ACC112 (cell line): ENCODE measurements at regions not wholly inside any gene's neighbourhood (a gene's known extent, or its start where the extent isn't known, plus 50 kb on each side); places are given as distances from the start of the nearest gene placed in this dataset.

ENCODE experiments used
- H2AFZ ChIP-seq: fragments of 200-600 bp; sonication (generic); one replicate; pipeline ENCODE4 v1.6.0; 2017; ENCODE audit warnings: antibody characterized with exemption, low read length; ENCODE audit not compliant: unreplicated experiment
- H3K27ac ChIP-seq: fragments of 200-600 bp; sonication (generic); 2 replicates; pipeline ENCODE4 v1.5.1; 2014; ENCODE audit warnings: low read depth, mild to moderate bottlenecking, antibody characterized with exemption, low read length, moderate library complexity
- H3K27me3 ChIP-seq: fragments of 200-600 bp; sonication (generic); 2 replicates; pipeline ENCODE4 v1.6.1; 2014; ENCODE audit warnings: mild to moderate bottlenecking, antibody characterized with exemption, low read length, moderate library complexity, mixed read lengths; ENCODE audit not compliant: insufficient read depth
- H3K36me3 ChIP-seq: fragments of 200-600 bp; sonication (generic); 2 replicates; pipeline ENCODE4 v1.6.1; 2016; ENCODE audit warnings: mild to moderate bottlenecking, antibody characterized with exemption, low read length, moderate library complexity, mixed read lengths; ENCODE audit not compliant: insufficient read depth
- H3K4me1 ChIP-seq: fragments of 200-600 bp; sonication (generic); one replicate; pipeline ENCODE4 v1.6.1; 2016; ENCODE audit warnings: low read length, mixed read lengths; ENCODE audit not compliant: insufficient read depth, unreplicated experiment, control insufficient read depth
- H3K4me3 ChIP-seq: fragments of 200-600 bp; sonication (generic); 2 replicates; pipeline ENCODE4 v1.5.1; 2014; ENCODE audit warnings: mild to moderate bottlenecking, low read depth, low read length
- H3K79me2 ChIP-seq: fragments of 200-600 bp; sonication (generic); one replicate; pipeline ENCODE4 v1.6.0; 2016; ENCODE audit warnings: low read length; ENCODE audit not compliant: control insufficient read depth, unreplicated experiment, insufficient read depth

DNA sequence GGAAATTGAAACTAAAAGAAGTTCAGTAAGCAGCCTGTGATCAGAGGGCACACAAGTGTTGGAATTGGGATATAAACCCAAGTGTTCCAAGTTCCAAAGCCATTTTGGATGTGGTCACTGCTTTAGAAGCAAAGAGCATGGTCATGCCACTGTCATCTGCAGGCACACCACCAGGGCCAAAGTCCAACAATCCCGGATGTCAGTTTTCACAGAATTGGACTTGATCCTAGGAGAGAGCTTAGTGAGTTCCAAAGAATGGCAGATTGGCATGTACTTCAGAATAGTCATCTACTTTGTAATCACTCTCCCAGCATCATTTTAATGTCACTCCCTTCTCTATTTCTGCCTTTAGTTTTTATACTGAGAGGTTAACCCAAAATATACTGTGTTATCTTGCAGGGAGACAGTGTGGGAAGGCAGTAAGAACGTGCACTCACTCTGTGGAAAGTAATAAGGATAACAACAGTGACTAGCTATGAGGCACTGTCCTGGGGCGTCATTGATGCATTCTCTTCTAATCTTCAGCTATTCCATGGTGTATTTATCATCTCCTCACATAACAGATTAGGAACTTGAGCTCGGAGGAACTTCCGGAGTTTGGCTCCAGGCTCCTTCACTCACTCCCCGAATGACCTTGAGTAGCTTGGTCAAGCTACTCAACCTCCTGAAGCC, 388.0 kb downstream of the ACTL7B start:
- Histone ChIP-seq H3K4me1 (peaks cover 52% of the 10 kb centered on the region), H3K27me3 (no peaks in the 10 kb centered on the region), H3K4me3 (peak overlapping the region; percentile 58; the same call in 1 of the 2 replicates), H3K79me2 (no peaks in the 10 kb centered on the region), H2AFZ (peak overlapping the region; percentile 63), H3K36me3 (no peaks in the 10 kb centered on the region), H3K27ac (peak overlapping the region; percentile 95)

GRCh38 chr9:108467161-108467560, 388.6 kb downstream of the ACTL7B start:
- Histone ChIP-seq H2AFZ (peak overlapping the region; percentile 63), H3K27ac (peak overlapping the region; percentile 95), H3K4me3 (peak overlapping the region; percentile 58; the same call in 1 of the 2 replicates), H3K36me3 (no peaks in the 10 kb centered on the region), H3K79me2 (no peaks in the 10 kb centered on the region), H3K4me1 (peaks cover 46% of the 10 kb centered on the region), H3K27me3 (no peaks in the 10 kb centered on the region)

GRCh38 chr9:108466304-108466703, 389.5 kb downstream of the ACTL7B start:
- H3K4me3 ChIP-seq: no peak overlapping the region
- H3K27ac ChIP-seq: peak overlapping the region; percentile 95; the same call in 1 of the 2 replicates
- no peaks in the 10 kb centered on the region for H3K27me3 ChIP-seq
- no peaks in the 10 kb centered on the region for H3K79me2 ChIP-seq
- no peak overlapping the region for H2AFZ ChIP-seq
- no peaks in the 10 kb centered on the region for H3K36me3 ChIP-seq
- H3K4me1 ChIP-seq: peaks cover 41% of the 10 kb centered on the region

GRCh38 chr9:108463932-108464606, 391.7 kb downstream of the ACTL7B start:
- Histone ChIP-seq H3K27me3 (no peaks in the 10 kb centered on the region), H3K27ac (no peak overlapping the region), H3K79me2 (no peaks in the 10 kb centered on the region), H3K36me3 (no peaks in the 10 kb centered on the region), H3K4me3 (no peak overlapping the region), H2AFZ (no peak overlapping the region), H3K4me1 (peaks cover 28% of the 10 kb centered on the region)

DNA sequence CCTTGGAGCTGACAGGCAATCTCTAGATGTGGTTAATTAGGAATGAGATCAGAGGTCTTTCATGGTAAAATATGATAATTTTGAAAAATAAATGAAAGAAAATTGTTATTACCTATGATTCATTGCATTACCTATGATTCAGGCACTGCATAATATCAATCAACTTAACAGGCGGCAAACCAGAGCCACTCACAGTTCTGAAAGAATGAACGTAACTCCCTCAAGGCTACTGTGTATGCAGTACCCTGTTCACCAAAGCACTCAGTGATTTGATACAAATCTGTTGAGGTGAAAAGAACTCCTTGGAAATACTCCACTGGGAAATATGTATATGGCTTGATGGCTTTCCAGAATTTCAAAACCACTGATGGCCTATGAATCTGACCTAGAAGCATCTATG, 398.9 kb downstream of the ACTL7B start:
- Histone ChIP-seq H3K4me3 (no peak overlapping the region), H3K4me1 (no peaks in the 10 kb centered on the region), H2AFZ (no peak overlapping the region), H3K27me3 (no peaks in the 10 kb centered on the region), H3K27ac (no peak overlapping the region), H3K79me2 (no peaks in the 10 kb centered on the region), H3K36me3 (no peaks in the 10 kb centered on the region)

DNA sequence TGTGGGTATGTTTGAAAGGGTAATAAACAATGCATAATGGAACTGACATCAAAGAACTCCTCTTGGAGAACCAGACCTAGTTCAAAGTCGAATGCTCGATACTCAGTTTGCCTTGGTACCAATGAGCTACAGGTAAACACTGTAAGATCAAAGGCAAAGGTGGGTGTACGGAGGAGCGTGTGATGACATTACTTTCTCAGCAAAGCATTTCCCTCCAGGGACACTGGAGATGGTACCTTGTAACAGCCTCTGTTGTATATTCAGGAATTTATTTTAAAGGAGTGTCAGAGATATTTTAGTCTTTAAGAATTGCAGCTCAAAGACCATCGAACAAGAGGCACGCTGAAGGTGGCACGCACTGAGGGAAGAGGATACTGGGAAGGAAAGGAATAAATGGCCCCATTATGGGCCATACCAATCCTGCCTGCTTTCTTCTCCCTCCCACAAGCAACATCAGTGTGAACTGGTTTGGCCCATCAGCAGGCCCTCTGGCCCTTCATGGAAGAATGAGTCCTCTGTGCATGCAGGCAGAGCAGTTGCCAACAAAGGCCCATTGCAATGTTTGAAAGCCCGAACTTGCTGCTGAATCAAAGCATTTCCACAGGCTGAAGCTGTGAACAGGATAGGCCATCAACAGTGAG, 410.2 kb downstream of the ACTL7B start:
- no peaks in the 10 kb centered on the region for H3K79me2 ChIP-seq
- no peak overlapping the region for H3K4me3 ChIP-seq
- H3K36me3 ChIP-seq: no peaks in the 10 kb centered on the region
- H3K27me3 ChIP-seq: no peaks in the 10 kb centered on the region
- peaks cover 50% of the 10 kb centered on the region for H3K4me1 ChIP-seq
- no peak overlapping the region for H2AFZ ChIP-seq
- peak overlapping the region; percentile 96 for H3K27ac ChIP-seq

DNA sequence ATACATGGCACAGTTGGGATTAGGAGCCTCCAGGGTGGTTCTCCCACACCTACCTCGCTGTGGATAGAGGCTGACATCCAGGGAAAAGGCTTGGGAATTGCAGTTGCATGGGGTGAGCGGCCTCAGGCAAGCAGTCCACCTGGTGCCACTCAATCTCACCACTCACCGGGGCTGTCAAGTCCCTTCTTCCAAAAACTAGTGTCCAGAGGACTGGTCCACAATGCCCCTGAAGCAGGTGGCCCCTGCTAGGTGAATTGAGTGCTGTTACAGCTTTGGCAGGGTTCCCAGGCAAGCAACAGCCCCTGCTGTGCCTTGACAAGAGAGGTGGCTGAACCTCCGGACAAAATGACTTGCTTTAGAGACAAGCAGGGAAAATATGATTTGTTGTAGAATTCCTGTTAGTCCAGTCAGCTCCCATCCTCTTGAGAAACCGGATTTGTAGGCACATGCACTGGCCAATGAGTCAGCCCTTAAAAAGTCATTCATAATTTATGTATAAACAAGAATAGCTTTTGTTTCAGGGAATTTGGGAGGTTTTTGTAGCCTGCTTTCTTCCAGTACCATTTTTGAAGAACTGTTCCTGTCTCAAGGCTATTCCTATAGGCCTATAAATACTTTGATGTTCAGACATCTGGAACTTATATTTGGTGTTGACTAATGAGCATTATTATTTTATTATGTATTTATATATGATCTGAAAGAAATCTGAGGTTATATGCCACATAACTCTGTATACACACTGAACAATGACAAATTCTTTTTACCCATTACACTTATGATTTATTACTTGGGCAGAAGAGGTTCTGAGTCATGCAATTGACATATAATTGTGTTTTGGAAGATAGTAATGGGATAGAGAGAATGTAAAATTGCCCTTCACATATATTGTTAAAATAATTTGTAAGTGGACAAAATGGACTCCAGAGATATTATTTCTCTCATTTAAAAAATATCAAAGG, 411.1 kb downstream of the ACTL7B start:
- H3K36me3 ChIP-seq: no peaks in the 10 kb centered on the region
- H3K27me3 ChIP-seq: no peaks in the 10 kb centered on the region
- H2AFZ ChIP-seq: no peak overlapping the region
- peak overlapping the region; percentile 73 for H3K4me3 ChIP-seq
- H3K4me1 ChIP-seq: peaks cover 59% of the 10 kb centered on the region
- H3K79me2 ChIP-seq: no peaks in the 10 kb centered on the region
- H3K27ac ChIP-seq: peak overlapping the region; percentile 96

DNA sequence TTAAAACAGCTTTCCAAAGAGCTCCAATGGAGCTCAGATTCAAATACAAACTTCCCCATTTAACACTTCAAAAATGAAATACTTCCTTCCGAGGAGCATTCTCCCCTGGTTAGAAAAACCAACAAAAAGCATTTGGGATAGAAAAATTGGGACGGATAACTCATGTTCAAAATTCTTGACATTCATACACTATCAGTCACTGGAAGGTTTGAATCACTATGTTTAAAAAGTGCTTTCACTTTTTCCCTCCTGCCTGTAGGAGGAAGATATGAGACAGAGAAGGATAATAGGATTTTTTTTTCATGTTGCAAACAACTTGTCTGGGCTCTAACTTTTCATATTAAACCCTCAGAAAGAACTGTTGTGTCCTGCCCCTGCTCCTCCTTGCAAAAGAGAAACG, 412.0 kb downstream of the ACTL7B start:
- H3K4me3 ChIP-seq: peak overlapping the region; percentile 73
- H2AFZ ChIP-seq: peak overlapping the region; percentile 78
- no peaks in the 10 kb centered on the region for H3K36me3 ChIP-seq
- no peaks in the 10 kb centered on the region for H3K27me3 ChIP-seq
- H3K27ac ChIP-seq: peak overlapping the region; percentile 96
- H3K79me2 ChIP-seq: no peaks in the 10 kb centered on the region
- H3K4me1 ChIP-seq: peaks cover 69% of the 10 kb centered on the region

DNA sequence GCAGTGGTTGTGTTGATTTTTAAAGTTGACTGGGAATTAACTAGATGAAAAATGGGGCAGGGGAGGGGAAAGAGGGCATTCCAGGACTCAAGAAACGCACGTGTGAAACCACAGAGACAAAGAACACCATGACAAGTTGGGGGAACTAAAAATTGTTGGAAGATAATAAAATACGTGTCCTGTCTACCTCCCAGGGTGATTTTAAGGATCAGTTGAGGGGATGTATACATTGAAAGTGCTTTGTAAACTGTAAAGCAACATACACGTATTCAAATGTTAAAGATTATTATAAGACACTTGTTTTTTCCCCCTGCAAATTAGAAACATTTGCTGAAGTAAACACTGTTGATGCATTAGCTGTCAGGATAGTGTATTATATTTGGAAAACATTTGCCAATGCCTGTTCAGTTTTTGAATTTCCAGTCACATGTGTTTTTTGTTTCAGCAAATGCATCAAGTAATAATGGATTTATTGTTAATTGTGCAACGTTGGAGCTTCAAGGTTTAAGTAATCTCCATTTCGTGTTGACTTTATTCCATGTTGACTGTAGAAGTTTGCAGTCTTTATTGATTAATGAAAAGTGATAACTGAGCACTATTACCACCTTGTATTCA, 412.7 kb downstream of the ACTL7B start:
- peak overlapping the region; percentile 96 for H3K27ac ChIP-seq

GRCh38 chr9:108442627-108443018, 413.2 kb downstream of the ACTL7B start:
- Histone ChIP-seq H3K4me3 (peak overlapping the region; percentile 73), H3K79me2 (no peaks in the 10 kb centered on the region), H2AFZ (peak overlapping the region; percentile 78), H3K27me3 (no peaks in the 10 kb centered on the region), H3K36me3 (no peaks in the 10 kb centered on the region), H3K27ac (peak overlapping the region; percentile 96), H3K4me1 (peaks cover 69% of the 10 kb centered on the region)

More for the DNA sequence above, 412.7 kb downstream of the ACTL7B start:
- Histone ChIP-seq H3K27me3 (no peaks in the 10 kb centered on the region), H3K79me2 (no peaks in the 10 kb centered on the region), H3K4me1 (peaks cover 69% of the 10 kb centered on the region), H3K36me3 (no peaks in the 10 kb centered on the region), H3K4me3 (peak overlapping the region; percentile 73), H2AFZ (peak overlapping the region; percentile 78)
